Endothelial cell (in vitro differentiated cells): ENCODE measurements at regions not wholly inside any gene's neighbourhood (a gene's known extent, or its start where the extent isn't known, plus 50 kb on each side); places are given as distances from the start of the nearest gene placed in this dataset.

Experiments
- DNase-seq: peaks from one replicate; pipeline ENCODE4 v3.0.0; 2021; ENCODE audit warnings: low spot score
- H3K27ac Mint-ChIP-seq: one replicate; pipeline ENCODE4 v1.8.0; 2021; ENCODE audit warnings: mixed read lengths, inconsistent platforms; ENCODE audit not compliant: unreplicated experiment
- H3K27me3 Mint-ChIP-seq: one replicate; pipeline ENCODE4 v1.8.0; 2021; ENCODE audit warnings: mild to moderate bottlenecking, moderate library complexity, mixed read lengths, inconsistent platforms; ENCODE audit not compliant: unreplicated experiment
- H3K36me3 Mint-ChIP-seq: one replicate; pipeline ENCODE4 v1.8.0; 2021; ENCODE audit warnings: mild to moderate bottlenecking, low read depth, mixed read lengths, inconsistent platforms; ENCODE audit not compliant: unreplicated experiment
- H3K4me1 Mint-ChIP-seq: one replicate; pipeline ENCODE4 v1.8.0; 2021; ENCODE audit warnings: mild to moderate bottlenecking, mixed read lengths, inconsistent platforms; ENCODE audit not compliant: unreplicated experiment
- H3K4me3 Mint-ChIP-seq: one replicate; pipeline ENCODE4 v1.8.0; 2021; ENCODE audit warnings: mild to moderate bottlenecking, mixed read lengths, inconsistent platforms; ENCODE audit not compliant: unreplicated experiment
- H3K9me3 Mint-ChIP-seq: one replicate; pipeline ENCODE4 v1.8.0; 2021; ENCODE audit warnings: mixed read lengths, inconsistent platforms; ENCODE audit not compliant: unreplicated experiment
- CTCF ChIP-seq: fragments of 200-600 bp; sonication (generic); IDR thresholded peaks from one replicate; pipeline ENCODE4 v1.5.0; 2021; ENCODE audit warnings: antibody characterized with exemption; ENCODE audit not compliant: unreplicated experiment

GRCh38 chr1:226498640-226499008 lies 49.9 kb upstream of the STUM start:
- no peak for TF ChIP-seq CTCF
- no peak for DNase-seq
- Mint-ChIP-seq H3K27ac (no peak overlapping the region), H3K36me3 (no peaks in the 10 kb centered on the region), H3K4me1 (no peaks in the 10 kb centered on the region), H3K4me3 (no peak overlapping the region), H3K9me3 (no peaks in the 10 kb centered on the region), H3K27me3 (peaks cover 1% of the 10 kb centered on the region)
